ENCODE measurements at regions not wholly inside any gene's neighbourhood (a gene's known extent, or its start where the extent isn't known, plus 50 kb on each side); places are given as distances from the start of the nearest gene placed in this dataset.

GRCh38 chr4:97504713-97505112 lies 638.6 kb downstream of the STPG2 start:
- no peak for TF ChIP-seq POLR2A (IDR thresholded peaks at IDR 0.05)
- no peak for TF ChIP-seq CTCF (IDR thresholded peaks at IDR 0.05 in 4 of 5, conservative IDR thresholded peaks at IDR 0.05 in 1 of 5)
- intact Hi-C loops (cut with DNase I; ENCODE audit: low total_unique reads), result no loop called here
- Histone ChIP-seq H3K27ac (no peak overlapping the region), H3K9me3 (no peaks in the 10 kb centered on the region), H3K36me3 (no peaks in the 10 kb centered on the region), H3K4me1 (no peaks in the 10 kb centered on the region), H3K4me3 (no peak overlapping the region), H3K27me3 (no peaks in the 10 kb centered on the region)
- DNase-seq, result no peak
- no peak for ATAC-seq
- in situ Hi-C loops (cut with MboI; ENCODE audit: low sequenced_read_pairs in 4 of 4), result no loop called here

DNA sequence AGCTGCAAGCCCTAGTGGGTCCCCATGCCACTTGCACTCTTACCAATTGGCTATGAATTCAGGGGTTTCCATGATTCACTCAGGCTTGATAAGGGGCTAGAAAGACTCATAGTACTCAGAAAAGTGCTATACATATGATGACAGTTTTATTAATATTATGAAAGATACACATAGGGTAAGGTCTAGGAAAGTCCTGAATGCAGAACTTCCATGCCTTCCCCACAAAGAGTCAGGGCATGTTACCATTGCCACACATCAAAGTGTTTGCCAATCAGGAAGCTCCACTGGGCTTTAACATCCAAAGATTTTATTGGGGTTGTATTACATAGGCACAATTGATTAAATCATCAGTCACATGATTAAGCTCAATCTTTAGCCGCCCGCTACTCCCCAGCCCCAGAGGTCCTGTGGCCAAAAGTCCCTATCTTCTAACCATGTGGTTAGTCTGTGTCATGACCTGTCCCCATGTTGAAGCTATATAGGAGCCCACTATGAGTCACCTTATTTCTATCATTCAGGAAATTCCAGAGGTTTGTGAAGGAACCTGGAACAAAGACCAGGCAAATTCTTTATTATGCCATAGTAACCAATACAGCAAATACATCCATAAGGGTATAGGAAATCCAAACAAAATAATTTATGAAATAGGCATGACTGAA lies 635.6 kb downstream of the STPG2 start:
- Histone ChIP-seq H3K27me3 (no peaks in the 10 kb centered on the region), H3K9me3 (no peaks in the 10 kb centered on the region), H3K27ac (no peak overlapping the region), H3K4me1 (no peaks in the 10 kb centered on the region), H3K36me3 (no peaks in the 10 kb centered on the region), H3K4me3 (no peak overlapping the region)
- no peak for DNase-seq
- TF ChIP-seq CTCF (IDR thresholded peaks at IDR 0.05 in 4 of 5, conservative IDR thresholded peaks at IDR 0.05 in 1 of 5) (no peak), POLR2A (IDR thresholded peaks at IDR 0.05) (no peak)
- intact Hi-C loops (cut with DNase I; ENCODE audit: low total_unique reads) (no loop called here), in situ Hi-C loops (cut with MboI; ENCODE audit: low sequenced_read_pairs in 4 of 4) (no loop called here)
- ATAC-seq, result no peak
